DOHH2 (cell line): ENCODE measurements at regions not wholly inside any gene's neighbourhood (a gene's known extent, or its start where the extent isn't known, plus 50 kb on each side); places are given as distances from the start of the nearest gene placed in this dataset.

ENCODE experiments used
- CTCF ChIP-seq: fragments of 200-600 bp; sonication (generic); IDR thresholded peaks from one replicate; pipeline ENCODE4 v1.5.1; 2014; ENCODE audit warnings: antibody characterized with exemption, mild to moderate bottlenecking, low read depth, low read length; ENCODE audit not compliant: poor library complexity, severe bottlenecking
- EZH2phosphoT487 ChIP-seq: fragments of 200-600 bp; sonication (generic); IDR thresholded peaks from 2 replicates; pipeline ENCODE4 v1.6.1; 2017; ENCODE audit warnings: borderline replicate concordance, mild to moderate bottlenecking, antibody characterized with exemption, low read length, moderate library complexity, mixed read lengths

DNA sequence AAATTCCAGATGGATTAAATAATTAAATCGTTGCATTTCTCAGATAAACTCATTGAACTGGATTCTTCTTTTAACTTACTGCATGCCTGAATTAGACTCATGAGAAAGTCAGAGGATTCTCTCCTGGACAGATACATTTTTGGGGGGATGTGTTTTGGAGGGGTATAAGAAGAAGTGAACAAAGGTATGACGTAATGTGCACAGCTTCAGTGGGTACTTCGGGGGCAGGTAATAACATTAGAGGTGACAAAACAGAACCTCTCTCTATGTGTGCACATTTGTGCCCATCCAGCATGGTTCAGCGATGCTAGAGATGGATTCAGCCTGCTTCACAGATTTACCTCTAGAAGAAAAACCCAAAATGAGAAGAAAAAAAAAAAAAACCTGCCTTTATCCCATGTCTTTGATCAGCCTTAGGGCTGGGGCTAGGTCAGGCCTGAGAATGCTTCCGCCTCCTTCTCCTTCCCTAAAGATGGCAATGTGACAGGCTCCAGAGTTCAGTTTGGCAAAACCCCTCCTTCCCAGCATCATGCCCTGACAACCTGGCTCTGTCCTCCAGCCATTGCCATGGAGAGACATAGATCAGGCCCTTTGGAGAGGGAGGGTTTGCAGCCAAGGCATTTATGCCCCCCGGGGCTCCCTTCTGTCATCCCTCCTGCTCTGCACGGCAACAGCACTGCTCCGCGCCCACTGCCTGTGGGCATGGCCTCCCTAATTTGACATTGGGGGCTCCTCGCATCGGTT lies 166.7 kb downstream of the KCNA5 start:
- no peak for TF ChIP-seq CTCF
- no peak for TF ChIP-seq EZH2phosphoT487
